ENCODE measurements at regions not wholly inside any gene's neighbourhood (a gene's known extent, or its start where the extent isn't known, plus 50 kb on each side); places are given as distances from the start of the nearest gene placed in this dataset.

DNA sequence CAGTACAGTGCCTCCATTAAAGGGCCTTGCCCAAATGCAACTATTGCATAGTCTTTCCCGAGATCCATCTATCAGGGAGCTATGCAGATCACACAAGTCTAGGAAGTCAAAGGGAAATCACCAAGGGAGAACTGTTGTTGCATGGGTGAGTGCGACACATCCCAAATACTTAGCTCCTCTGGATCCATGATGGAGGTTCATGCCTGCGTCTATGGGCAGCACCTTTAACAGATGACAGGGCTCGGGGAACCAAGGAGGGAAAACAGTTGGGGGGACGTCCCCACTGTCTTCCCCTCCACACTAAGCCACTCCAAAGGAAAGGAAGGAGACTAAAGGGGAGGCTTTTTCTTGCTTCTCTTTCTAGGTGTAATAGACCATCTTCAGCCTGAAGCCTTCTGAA is 552.8 kb upstream of the PKDCC start:
- DNase-seq (ENCODE audit: low read depth, low spot score), result no peak
- no peak overlapping the region for H3K27ac ChIP-seq

DNA sequence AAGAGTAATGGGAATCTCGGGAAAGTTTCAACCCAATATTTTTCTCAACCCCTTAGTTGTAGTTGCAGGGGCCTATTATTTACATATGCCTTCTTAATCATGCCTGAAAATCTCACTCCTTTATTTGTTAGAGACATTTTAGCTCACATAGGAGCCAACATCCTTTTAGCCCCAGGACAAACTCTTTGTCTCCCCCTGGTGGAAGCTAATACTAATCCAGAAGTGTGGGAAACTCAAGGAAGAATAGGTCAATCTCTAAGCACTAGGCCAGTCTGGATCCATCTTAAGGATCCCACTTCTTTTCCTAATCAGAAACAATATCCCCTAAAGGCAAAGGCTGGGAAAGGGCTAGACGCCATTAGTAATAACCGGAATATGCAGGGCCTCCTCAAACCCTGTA is 550.9 kb upstream of the PKDCC start:
- no peak overlapping the region for H3K27ac ChIP-seq
- DNase-seq (ENCODE audit: low read depth, low spot score), result no peak

DNA sequence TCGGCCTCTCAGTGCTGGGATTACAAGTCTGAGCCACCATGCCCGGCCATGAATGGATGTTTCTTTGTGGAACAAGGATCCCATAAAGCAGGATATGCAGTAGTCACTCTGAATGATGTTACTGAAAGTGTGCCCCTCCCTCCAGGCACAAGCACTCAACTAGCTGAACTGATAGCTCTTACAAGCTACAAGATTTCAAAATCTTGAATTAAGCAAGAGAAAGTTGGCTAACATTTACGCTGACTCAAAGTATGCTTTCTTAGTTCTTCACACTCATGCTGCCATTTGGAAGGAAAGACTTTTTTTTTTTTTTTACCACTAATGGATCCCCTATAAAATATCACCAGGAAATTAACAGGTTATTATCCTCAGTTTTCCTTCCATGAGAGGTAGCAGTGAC is 549.0 kb upstream of the PKDCC start:
- no peak for DNase-seq (ENCODE audit: low read depth, low spot score)
- H3K27ac ChIP-seq, result no peak overlapping the region

DNA sequence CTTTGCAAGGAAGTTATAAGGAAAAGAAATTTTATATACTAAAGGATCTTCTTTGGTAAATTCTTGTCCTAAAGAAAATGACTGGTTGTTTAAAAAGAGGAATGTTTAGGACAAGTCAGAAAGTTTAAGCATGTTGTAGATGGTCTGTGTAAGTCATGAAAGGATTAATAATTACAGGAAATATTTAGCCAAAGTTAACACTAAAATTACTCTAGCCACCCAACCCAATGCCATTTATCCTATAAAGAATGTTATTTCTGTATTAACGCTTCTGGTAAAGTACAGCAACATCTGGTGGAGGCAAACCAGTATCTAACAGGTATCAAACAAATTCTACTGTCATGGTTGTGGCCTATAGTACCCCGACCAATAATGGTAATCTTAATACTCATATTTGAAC is 546.9 kb upstream of the PKDCC start:
- no peak overlapping the region for H3K27ac ChIP-seq
- no peak for DNase-seq (ENCODE audit: low read depth, low spot score)

DNA sequence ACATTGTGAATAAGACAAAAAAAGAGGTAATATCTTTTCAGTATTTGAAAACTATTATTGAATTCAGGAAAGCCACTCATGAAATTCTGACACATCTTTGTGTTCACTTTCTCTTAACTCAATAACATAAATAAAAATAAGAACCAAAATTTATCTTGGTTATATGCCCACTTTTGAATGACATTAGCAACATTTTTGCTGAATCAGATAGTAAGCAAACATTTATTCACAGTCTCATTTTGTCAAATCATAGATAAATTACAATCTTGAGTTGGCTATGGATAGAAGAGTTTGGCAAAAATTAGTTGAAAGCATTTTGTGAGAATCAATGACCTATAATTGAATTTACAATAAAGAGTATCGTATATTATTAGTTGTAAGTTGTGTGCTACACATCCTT is 545.1 kb upstream of the PKDCC start:
- H3K27ac ChIP-seq, result no peak overlapping the region
- DNase-seq (ENCODE audit: low read depth, low spot score), result no peak

DNA sequence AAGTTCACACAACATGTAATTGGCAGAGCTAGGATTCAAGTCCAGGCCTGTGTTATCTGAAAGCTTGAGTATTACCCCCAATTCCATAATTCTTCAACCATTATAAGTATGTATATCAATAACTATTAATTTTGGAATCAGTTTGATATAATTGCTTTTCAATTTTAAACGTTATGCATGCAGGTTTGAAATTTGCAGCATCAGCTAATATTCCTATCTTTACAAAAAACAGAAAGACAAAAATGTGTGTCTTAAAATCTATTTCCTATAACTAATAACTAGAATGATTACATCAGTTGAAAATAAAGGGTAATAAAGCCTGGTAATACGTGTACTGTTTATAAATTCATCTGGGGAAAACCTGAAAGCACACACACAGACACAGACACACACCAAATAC is 543.3 kb upstream of the PKDCC start:
- no peak for DNase-seq (ENCODE audit: low read depth, low spot score)
- no peak overlapping the region for H3K27ac ChIP-seq

DNA sequence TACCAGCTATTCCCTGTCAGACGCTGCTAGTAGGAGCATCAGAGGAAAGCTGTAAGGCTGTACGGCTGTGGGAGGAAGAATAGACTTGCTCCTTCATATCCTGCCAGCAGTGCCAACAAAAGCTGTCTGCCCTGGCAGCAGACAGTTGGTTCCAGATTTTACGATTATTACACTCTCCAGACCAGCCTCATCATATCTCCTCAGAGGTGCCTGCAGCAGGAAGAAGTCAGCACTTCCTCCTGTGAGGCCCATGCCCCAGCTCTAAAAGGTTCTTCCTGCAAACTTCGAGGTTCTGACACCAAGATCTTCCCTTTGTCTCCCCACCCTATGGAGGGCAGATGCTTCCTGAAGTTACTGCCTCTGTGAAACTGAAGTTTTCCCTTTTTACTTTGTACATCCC is 537.7 kb upstream of the PKDCC start:
- no peak for DNase-seq (ENCODE audit: low read depth, low spot score)
- no peak overlapping the region for H3K27ac ChIP-seq

DNA sequence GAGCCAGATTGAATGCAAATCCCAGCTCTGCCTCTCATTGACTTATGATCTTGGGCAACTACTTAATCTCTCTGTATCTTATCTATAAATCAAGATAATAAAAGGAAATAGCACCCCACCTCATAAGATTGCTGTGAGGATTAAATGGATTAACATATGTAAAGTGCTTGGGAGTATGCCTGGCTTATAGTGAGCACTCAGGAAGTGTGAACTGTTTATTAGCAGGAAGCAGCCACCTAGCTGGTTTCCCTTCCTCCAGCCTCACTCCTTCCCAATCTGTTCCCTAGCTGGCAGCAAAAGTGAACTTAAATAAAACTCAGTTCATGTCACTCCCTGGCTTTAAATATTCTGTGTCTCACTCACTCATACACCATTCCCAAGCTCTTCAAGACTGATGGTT is 526.6 kb upstream of the PKDCC start:
- no peak for DNase-seq (ENCODE audit: low read depth, low spot score)
- H3K27ac ChIP-seq, result no peak overlapping the region

DNA sequence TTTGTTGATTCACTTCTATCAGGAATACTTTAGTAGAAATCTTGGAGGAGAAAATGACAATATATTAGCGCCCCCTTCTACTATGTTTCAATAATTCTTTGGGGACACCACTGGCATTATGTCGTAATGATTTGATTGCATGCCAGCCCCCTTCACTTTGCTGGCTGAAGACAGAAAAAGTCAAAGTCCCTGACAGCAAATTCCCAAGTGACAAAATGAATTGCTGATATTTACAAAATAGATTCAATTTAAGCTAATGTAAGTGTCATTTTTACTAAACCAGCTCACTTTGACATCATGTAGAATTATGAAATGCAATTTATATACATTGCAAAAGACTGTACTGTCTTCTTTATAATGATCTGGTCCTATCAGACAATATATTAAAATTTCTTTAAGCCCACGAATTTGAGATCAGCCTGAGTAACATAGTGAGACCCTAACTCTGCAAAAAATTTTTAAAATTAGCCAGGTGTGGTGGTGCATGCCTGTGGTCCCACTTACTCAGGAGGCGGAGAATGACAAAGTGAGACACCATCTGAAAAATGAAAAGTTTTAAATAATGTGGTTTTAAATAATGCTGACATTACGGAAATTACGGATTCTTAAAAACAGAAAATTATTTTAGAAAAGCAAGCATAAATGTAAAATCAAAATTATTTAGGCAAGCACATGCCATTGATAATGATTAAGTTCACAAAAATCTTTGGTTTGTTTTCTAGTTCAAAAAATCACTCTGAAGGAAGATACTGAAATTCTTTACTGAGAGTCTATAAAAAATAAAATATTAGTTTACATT is 520.1 kb upstream of the PKDCC start:
- H3K27ac ChIP-seq, result no peak overlapping the region
- no peak for DNase-seq (ENCODE audit: low read depth, low spot score)

DNA sequence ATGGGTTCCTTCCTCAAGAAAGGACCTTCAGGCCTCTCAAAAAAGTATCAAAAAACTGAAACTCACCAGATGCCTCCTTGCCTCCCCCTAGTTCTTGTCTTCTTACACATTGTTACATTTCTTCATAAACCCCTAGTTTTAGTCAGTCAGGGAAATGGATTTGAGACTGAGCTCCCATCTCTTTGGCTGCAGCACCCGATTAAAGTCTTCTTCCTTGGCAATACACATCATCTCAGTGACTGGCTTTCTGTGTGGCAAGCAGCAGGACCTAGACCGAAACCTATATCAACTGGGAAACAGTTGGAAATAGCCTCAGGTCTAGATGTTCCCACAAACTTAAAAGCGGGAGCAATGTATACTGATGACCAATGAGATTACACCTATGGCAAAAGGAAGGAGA is 512.2 kb upstream of the PKDCC start:
- no peak overlapping the region for H3K27ac ChIP-seq
- no peak for DNase-seq (ENCODE audit: low read depth, low spot score)

DNA sequence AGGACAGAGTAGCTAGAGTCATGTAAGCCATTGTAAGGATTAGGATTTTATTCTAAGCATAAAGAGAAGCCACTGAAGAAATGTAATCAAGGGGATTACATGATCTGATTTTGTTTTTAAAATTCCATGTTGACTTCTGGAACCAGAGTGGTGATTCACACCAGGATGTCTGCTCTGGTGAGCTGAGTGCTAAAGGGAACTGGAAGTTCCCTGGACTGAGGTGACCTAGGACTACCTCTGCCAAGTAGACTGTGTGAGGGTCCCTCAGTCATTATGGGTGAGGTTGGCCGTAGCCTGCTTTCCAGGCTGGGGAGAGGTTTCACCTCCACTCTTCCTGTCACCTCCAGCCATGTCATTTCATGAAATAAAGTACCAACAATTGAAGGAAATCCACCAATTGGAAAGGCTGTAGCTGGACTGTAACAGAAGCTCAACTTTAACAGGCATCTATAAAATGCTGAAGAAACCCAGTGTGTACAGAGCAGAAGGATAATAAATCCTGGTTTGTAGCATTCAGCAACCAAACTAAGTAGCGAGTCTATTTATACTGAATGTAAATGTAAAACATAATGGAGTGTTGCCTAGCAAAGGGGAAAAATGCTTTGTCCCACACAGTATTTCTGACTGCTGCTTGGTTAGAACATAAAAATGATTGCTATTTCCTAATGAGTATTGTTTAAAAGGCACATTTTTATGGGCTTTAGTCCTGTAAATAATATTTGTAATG is 507.4 kb upstream of the PKDCC start:
- no peak for DNase-seq (ENCODE audit: low read depth, low spot score)
- H3K27ac ChIP-seq, result no peak overlapping the region

DNA sequence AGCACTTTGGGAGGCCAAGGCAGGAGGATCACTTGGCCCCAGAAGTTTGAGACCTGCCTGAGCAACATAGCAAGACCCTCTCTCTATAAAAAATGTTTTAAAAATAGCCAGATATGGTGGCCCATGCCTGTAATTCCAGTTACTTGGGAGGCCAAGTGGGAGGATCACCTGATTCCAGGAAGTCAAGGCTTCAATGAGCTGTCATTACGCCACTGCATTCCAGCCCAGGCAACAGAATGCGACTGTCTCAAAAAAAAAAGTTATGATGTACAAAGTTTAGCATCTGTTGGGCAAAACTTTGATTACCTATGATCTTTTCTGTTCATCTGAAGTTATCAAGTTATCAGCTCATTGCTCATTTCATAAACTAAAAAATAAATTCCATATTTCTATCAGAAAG is 504.1 kb upstream of the PKDCC start:
- DNase-seq (ENCODE audit: low read depth, low spot score), result no peak
- H3K27ac ChIP-seq, result no peak overlapping the region

DNA sequence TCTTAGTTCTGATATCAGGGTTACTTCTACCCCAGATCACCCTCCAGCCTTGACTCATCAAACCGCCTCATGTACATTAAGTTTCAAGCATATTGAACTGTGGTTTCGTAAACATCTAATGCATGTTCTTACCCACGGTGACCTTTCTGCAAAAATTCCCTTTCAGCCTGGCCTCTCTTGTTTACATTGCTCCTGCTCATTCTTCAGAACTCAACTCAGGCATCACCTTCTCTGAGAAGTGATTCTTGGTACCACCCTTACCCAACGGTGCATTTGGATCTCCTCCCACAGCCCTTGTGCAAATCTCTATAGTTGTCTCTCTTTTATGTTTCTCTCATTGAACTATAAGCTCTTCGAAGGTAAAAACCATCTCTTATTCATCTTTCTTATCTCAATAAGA is 503.1 kb upstream of the PKDCC start:
- no peak overlapping the region for H3K27ac ChIP-seq

DNA sequence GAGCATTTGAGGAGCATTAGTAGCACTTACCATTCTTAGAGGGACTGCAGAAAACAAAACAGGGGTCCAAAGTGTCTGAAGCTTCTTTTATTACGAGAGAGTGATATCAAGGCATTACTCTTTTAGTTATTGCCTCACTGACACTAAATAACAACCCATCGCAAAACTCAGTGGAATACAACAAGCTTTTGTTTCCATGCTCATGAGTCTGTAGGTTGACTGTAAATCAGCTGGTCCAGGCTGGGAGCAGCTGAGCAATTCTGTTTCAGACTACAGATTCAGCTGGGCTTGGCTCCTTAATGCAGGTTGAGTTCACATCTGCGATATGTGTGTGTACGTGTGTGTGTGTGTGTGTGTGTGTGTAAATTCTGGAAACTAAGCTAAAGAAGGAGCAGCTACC is 501.8 kb upstream of the PKDCC start:
- DNase-seq (ENCODE audit: low read depth, low spot score), result no peak
- H3K27ac ChIP-seq, result no peak overlapping the region

More for the DNA sequence above, 503.1 kb upstream of the PKDCC start:
- DNase-seq (ENCODE audit: low read depth, low spot score), result no peak

DNA sequence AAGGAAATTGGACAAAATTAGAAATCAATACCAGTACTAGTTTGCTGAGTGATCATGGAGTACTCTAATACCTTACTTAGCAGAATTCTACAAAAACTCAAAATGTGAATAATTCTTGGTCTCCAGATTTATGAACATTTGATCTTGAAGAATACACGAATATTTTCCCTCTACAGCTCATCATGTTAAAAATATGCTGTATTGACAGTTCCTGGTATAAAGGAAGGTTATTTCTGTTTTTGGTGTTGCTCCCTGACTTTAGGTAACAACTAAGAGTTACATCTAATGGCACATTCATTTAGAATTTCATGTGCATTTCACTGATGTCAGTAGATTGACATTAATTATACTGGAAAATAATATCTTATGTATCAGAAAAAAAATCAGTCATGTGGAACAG is 479.2 kb upstream of the PKDCC start:
- DNase-seq (ENCODE audit: low read depth, low spot score), result no peak
- H3K27ac ChIP-seq, result no peak overlapping the region

DNA sequence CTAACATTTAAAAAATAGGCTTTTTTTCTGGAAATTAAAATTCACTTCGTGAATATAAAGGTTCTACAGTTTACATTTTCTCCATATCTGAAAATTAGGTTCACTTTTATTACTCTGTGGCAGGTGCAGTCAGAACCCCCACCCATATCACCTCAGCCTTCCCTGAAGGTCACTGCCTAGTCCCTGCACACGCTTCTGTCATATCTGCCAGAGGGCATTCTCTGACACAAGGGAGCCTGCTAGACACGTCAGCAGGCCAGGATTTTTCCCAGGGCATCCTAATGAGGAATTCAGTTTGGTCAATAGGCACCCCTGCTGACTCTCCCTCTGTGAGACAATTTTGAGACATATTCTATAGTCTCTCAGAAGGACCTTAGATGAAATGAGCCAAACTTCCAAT is 475.7 kb upstream of the PKDCC start:
- H3K27ac ChIP-seq, result no peak overlapping the region
- DNase-seq (ENCODE audit: low read depth, low spot score), result no peak

DNA sequence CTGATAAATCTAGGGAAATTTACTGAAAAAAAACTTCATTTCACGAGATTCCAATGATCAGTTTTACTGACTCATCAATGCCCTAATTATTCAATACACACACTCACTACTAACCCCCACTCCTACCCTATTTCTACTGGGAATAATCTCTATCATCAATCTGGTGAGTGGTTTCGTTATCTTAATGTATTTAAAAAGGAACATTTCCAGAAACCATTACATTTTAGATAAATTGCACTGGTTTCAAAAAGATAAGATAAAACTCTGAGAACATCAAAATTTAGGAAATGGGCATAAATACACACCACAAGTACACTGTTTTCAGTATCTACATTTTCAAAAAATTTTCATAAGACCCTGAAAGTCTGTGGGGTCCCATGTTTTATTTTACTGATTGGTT is 471.4 kb upstream of the PKDCC start:
- no peak overlapping the region for H3K27ac ChIP-seq
- DNase-seq (ENCODE audit: low read depth, low spot score), result no peak

DNA sequence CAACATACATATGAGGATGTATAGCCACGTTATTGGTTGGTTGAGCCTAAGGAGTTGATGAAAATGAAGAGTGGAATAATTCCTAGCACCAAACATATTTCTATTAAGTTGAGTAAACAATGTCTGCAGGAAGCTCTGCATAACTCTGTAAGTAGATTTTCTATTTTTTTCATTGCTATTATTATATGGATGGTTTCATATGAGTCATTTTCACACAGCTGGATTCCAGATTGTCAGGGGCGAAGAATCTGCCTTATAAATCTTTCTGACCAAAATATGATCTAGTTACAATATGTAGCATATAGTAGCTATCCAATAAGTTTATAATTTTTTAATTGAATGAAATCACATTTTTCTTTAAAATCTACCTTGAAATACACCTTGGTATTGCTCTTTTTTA is 468.0 kb upstream of the PKDCC start:
- no peak overlapping the region for H3K27ac ChIP-seq
- DNase-seq (ENCODE audit: low read depth, low spot score), result no peak

DNA sequence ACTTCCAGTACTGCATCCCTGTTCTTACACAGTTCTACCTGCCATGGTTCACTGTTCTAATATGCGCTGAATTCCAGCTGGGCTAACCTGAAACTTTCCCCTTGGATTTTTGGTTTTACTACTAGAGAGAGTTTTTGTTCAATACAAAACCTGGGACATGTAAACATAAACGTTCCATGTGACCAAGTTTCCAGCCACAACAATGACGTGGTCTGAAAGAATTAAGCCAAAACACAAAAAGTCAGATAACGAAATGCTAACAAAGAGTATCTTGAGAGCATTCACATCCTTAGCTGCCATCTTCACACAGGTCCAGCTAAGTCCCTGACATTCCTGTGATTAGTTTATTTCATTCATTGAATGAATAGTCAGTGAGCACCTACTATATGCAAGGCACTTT is 467.0 kb upstream of the PKDCC start:
- no peak for DNase-seq (ENCODE audit: low read depth, low spot score)
- H3K27ac ChIP-seq, result no peak overlapping the region

DNA sequence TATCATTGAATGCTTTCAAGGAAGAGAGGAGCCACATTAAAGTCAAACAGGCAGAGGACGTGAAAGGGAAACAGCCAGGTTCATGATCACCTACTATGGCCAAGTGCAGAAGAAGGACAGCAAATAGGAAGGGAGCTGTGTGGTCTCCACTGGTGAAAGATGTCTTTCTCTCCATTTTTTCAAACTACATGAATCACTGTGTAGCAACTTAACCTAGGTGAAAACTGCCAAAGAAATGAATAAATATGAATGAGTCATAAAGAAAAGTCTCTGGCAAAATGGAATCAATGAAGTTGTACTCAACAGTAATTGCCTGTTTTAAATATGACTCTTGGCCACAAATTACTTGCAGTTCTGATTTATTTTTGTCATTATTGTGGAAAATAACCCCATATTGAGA is 452.6 kb upstream of the PKDCC start:
- DNase-seq (ENCODE audit: low read depth, low spot score), result no peak
- no peak overlapping the region for H3K27ac ChIP-seq

DNA sequence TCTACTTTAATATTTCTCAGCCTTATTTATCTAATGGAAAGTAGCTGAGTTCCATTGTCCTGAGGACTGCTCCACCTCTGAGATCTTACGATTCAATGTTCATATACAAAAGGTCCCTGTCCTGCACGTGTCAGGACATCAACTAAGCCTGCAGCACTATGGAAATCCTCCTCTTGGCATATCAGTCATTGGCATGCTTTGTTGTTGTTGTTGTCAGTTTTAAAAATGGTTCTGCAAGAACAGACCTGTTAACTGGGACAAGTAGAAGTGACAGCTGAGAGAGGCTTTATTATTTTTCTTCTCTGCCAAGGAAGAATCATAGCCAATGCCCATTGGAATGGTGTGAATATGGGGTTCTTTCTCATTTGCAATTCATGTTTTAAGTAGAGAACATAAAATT is 450.1 kb upstream of the PKDCC start:
- no peak overlapping the region for H3K27ac ChIP-seq
- DNase-seq (ENCODE audit: low read depth, low spot score), result no peak
